ENCODE measurements at regions not wholly inside any gene's neighbourhood (a gene's known extent, or its start where the extent isn't known, plus 50 kb on each side); places are given as distances from the start of the nearest gene placed in this dataset.

DNA sequence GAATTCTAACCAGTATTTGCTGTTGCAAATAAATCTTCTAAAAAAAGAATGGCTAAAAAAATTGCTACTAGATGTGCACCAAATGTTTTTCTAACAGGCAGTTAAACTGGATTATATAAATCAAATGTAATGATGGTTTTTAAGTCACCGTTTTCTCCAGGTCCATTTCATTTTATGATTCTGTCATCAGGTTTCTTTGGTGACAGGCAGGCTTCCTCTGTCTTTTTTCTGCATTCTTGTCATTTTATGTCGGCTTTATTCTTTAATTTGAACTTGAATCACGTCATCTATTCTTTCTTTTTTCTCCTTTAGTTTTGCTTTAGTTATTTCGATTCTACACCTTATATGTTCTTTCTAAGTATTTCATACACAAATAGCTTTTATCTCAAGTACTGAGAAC, 212.5 kb downstream of the SOCS6 start:
- H3K27me3 Mint-ChIP-seq (ENCODE audit: insufficient read depth, unreplicated experiment) = peaks cover 55% of the 10 kb centered on the region
- H3K36me3 Mint-ChIP-seq (ENCODE audit: insufficient read depth, unreplicated experiment) = no peaks in the 10 kb centered on the region
- intact Hi-C loops (cut with micrococcal nuclease) = no loop called here
- ChIA-PET CTCF (interaction anchor here (1.1 to 2.9 kb wide), 2 partner anchors 10 to 12 kb away, joined by 4 to 14 read pairs; no protein-coding TSS in a partner anchor), POLR2A (interaction anchor here (1.1 kb wide), 1 partner anchor 106 kb away, joined by 3 read pairs; no protein-coding TSS in a partner anchor)
- no TSS peak for BruUV-seq (replicated peaks)
- no peaks in the 10 kb centered on the region for H3K4me1 Mint-ChIP-seq (ENCODE audit: insufficient read depth, unreplicated experiment)
- TF ChIP-seq, protein P1, sequence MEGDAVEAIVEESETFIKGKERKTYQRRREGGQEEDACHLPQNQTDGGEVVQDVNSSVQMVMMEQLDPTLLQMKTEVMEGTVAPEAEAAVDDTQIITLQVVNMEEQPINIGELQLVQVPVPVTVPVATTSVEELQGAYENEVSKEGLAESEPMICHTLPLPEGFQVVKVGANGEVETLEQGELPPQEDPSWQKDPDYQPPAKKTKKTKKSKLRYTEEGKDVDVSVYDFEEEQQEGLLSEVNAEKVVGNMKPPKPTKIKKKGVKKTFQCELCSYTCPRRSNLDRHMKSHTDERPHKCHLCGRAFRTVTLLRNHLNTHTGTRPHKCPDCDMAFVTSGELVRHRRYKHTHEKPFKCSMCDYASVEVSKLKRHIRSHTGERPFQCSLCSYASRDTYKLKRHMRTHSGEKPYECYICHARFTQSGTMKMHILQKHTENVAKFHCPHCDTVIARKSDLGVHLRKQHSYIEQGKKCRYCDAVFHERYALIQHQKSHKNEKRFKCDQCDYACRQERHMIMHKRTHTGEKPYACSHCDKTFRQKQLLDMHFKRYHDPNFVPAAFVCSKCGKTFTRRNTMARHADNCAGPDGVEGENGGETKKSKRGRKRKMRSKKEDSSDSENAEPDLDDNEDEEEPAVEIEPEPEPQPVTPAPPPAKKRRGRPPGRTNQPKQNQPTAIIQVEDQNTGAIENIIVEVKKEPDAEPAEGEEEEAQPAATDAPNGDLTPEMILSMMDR (IDR thresholded peaks at IDR 0.05; ENCODE audit: unreplicated experiment) = no peak
- H3K4me3 Mint-ChIP-seq (ENCODE audit: unreplicated experiment) = no peak overlapping the region
- no peak for DNase-seq (ENCODE audit: unreplicated experiment)
- H3K9me3 Mint-ChIP-seq (ENCODE audit: unreplicated experiment) = no peaks in the 10 kb centered on the region
- H3K27ac Mint-ChIP-seq (ENCODE audit: low read depth, unreplicated experiment) = no peak overlapping the region

DNA sequence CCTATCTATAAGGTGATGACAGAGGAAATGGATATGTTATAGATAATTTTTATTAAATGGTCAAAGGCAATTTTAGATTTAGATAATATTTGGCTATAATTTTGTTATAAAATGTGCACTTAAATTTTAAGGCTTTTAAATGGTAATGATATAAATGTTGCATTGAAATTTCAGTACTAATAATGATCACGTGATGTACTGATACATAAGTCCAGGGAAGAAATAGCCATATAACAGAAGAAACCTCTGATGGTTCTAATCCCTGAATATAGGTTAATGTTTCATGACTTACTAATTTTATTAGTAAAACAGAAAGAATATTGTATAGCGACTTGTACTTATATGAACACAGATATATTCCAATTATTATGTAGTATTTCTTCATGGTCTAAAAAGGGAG, 211.9 kb downstream of the SOCS6 start:
- Mint-ChIP-seq H3K27ac (ENCODE audit: low read depth, unreplicated experiment) (no peak overlapping the region), H3K27me3 (ENCODE audit: insufficient read depth, unreplicated experiment) (peaks cover 49% of the 10 kb centered on the region), H3K9me3 (ENCODE audit: unreplicated experiment) (no peaks in the 10 kb centered on the region), H3K4me3 (ENCODE audit: unreplicated experiment) (no peak overlapping the region), H3K4me1 (ENCODE audit: insufficient read depth, unreplicated experiment) (no peaks in the 10 kb centered on the region), H3K36me3 (ENCODE audit: insufficient read depth, unreplicated experiment) (no peaks in the 10 kb centered on the region)
- ChIA-PET CTCF (interaction anchor here (1.1 to 2.9 kb wide), 2 partner anchors 9 to 11 kb away, joined by 4 to 14 read pairs; no protein-coding TSS in a partner anchor), POLR2A (no interaction called here)
- DNase-seq (ENCODE audit: unreplicated experiment) = no peak
- TF ChIP-seq, protein P1 (IDR thresholded peaks at IDR 0.05; ENCODE audit: unreplicated experiment) = no peak
- intact Hi-C loops (cut with micrococcal nuclease) = no loop called here
- BruUV-seq (replicated peaks) = no TSS peak

DNA sequence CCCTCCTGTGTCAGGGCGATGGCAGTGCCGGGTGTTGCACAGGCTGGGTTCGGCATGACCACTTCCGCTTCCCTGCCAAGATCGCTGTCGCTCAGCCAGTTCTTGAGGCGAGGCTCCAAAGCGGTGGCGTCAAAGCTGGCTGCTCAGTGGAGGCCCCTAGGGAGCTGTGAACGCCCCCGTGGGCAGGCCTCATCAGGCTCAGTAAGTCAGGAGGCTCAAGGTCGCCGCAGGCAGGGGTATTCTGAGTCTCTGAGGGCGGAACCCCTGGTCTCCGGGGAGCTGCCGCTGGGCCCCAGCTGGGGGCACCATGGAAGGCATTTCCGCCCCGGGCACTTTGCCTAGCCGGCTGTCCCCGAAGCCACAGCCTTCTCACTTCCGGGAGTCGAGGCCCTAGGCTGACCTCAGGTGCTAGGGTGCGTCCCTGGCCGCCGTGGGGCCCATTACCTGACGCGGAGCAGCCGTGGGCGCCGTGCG, 210.4 kb downstream of the SOCS6 start:
- intact Hi-C loops (cut with micrococcal nuclease) = no loop called here
- Mint-ChIP-seq H3K27me3 (ENCODE audit: insufficient read depth, unreplicated experiment) (peaks cover 41% of the 10 kb centered on the region), H3K27ac (ENCODE audit: low read depth, unreplicated experiment) (no peak overlapping the region), H3K36me3 (ENCODE audit: insufficient read depth, unreplicated experiment) (no peaks in the 10 kb centered on the region), H3K9me3 (ENCODE audit: unreplicated experiment) (no peaks in the 10 kb centered on the region), H3K4me1 (ENCODE audit: insufficient read depth, unreplicated experiment) (no peaks in the 10 kb centered on the region), H3K4me3 (ENCODE audit: unreplicated experiment) (no peak overlapping the region)
- CTCF ChIA-PET = interaction anchor here (1.0 to 2.9 kb wide), 2 partner anchors 8 to 98 kb away, joined by 3 to 14 read pairs; no protein-coding TSS in a partner anchor
- POLR2A ChIA-PET = no interaction called here
- TF ChIP-seq, protein P1 (IDR thresholded peaks at IDR 0.05; ENCODE audit: unreplicated experiment) = no peak
- no TSS peak for BruUV-seq (replicated peaks)
- no peak for DNase-seq (ENCODE audit: unreplicated experiment)

DNA sequence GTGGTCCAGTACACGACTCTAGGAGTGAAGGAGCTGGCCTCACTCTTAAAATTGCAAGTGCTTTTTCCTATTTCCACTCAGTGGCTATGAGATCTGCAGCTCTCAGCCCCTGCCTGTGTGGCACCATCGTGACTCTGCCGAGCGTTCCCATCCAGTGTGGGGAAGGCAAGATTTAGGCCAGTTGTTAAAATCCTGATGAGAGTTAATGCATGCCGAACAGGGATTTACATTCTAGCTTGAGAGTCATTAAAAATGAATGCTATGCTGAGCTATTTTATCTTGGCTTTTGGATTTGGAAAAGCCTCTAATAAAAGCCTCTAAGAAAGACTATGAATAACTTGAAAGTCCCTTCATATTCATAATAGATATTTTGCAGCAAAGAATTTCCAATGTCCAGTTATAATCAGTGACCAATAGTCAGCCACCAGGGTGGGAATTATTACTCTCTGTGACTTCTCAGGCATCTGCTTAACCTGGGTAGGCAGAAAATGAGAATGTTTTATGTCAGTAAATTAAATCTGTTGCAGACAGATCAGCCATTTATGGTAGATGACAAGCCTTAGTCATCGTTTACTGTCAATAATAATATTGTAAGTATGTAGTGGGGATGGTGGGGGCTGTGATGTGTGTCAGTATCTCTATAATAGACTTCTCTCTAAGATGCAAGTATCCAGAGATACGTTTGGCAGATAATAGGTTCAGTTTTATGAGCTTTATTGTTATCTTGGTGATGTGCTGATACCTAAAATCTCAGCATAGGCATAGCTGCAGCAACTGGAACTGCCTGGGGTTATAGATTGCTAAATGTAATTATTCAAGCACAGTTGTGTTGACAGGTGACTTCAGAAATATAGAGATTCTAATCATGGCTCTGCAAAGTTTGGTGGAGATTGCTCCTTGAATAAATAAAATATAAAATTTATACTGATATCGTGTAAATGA, 207.8 kb downstream of the SOCS6 start:
- H3K36me3 Mint-ChIP-seq (ENCODE audit: insufficient read depth, unreplicated experiment) = no peaks in the 10 kb centered on the region
- H3K27ac Mint-ChIP-seq (ENCODE audit: low read depth, unreplicated experiment) = no peak overlapping the region
- CTCF ChIA-PET = interaction anchor here (0.5 to 1.0 kb wide), 5 partner anchors 9 to 465 kb away, joined by 3 to 4 read pairs (median 3); no protein-coding TSS in a partner anchor
- TF ChIP-seq, protein P1 (IDR thresholded peaks at IDR 0.05; ENCODE audit: unreplicated experiment) = no peak
- H3K4me1 Mint-ChIP-seq (ENCODE audit: insufficient read depth, unreplicated experiment) = no peaks in the 10 kb centered on the region
- intact Hi-C loops (cut with micrococcal nuclease) = no loop called here
- H3K4me3 Mint-ChIP-seq (ENCODE audit: unreplicated experiment) = no peak overlapping the region
- H3K27me3 Mint-ChIP-seq (ENCODE audit: insufficient read depth, unreplicated experiment) = peaks cover 15% of the 10 kb centered on the region
- POLR2A ChIA-PET = no interaction called here
- BruUV-seq (replicated peaks) = no TSS peak
- no peak for DNase-seq (ENCODE audit: unreplicated experiment)
- H3K9me3 Mint-ChIP-seq (ENCODE audit: unreplicated experiment) = no peaks in the 10 kb centered on the region

All from MCF 10A (cell line).